ENCODE measurements at regions not wholly inside any gene's neighbourhood (a gene's known extent, or its start where the extent isn't known, plus 50 kb on each side); places are given as distances from the start of the nearest gene placed in this dataset.
"Not testable (repeated sequence)": the region's sequence is repeated elsewhere in the genome, so short reads cannot be mapped to it uniquely, and the experiment has no call there.

GRCh38 chr11:34830648-34831047 lies 85.5 kb downstream of the APIP start:
- no peak for DNase-seq (ENCODE audit: low read depth, low spot score)

DNA sequence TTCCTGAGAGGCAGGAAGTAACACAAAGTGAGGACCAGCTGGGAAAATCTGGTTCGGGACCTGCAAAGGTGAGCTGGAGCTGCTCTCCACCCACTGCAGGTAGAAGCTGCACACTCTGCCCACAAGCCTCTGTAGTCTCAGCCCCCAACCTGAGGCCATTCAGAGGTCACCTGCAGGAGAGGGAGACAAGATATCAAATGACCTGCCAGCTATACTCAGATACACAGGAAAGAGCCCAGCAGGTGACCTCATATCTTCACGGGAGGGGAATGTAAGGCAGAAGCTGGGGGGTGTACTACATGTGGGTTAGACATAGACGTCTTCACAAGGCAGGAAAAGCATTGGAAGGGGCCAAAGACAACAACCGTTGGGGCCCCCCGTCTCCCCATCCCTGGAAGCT lies 86.1 kb downstream of the APIP start:
- DNase-seq (ENCODE audit: low read depth, low spot score): no peak

DNA sequence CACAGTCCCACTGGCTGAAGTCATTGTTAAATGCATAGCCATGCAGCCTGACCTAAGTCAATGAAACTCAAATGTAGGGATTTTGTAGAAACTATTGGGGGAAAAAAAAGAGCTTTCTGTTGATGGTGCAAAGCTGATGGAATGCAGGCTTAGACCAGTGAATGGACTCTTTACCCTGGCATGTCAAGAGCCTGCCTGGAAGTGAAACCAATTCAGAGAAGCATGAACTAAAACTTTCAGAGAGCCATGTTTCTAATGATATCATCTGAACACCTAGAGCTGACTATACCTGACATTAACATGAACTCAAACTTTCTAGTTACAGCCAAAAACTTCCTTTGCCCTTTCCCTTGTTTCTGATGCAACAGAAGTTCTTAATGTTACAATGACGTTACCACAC lies 89.0 kb downstream of the APIP start:
- no peak for DNase-seq (ENCODE audit: low read depth, low spot score)

GRCh38 chr11:34826384-34826726 lies 89.8 kb downstream of the APIP start:
- no peak for DNase-seq (ENCODE audit: low read depth, low spot score)

- DNase-seq (ENCODE audit: low read depth, low spot score): no peak
Measured at GRCh38 chr11:34825670-34826383, 90.4 kb downstream of the APIP start.

- no peak for DNase-seq (ENCODE audit: low read depth, low spot score)
Measured at GRCh38 chr11:34825315-34825669, 90.9 kb downstream of the APIP start.

DNA sequence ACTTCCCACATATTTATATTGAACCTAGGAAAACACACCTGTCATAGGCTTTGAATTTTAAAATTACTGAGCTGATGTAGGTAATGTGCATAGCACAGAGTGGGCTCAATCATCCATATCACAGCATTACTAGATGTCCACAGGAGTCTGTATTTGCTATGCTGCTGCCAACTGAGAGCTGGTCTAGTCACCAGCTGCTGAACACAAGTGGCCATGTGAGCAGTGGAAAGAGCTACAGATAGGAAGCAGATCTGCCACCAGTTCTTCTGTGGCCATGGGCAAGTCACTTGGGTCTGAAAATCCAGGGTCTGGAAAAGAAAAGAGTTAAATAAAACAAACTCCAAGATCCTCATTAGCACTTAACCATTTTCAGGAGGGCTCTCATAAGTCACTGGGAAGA lies 91.8 kb downstream of the APIP start:
- DNase-seq (ENCODE audit: low read depth, low spot score): no peak

GRCh38 chr11:34823639-34824038 lies 92.5 kb downstream of the APIP start:
- DNase-seq (ENCODE audit: low read depth, low spot score): no peak

DNA sequence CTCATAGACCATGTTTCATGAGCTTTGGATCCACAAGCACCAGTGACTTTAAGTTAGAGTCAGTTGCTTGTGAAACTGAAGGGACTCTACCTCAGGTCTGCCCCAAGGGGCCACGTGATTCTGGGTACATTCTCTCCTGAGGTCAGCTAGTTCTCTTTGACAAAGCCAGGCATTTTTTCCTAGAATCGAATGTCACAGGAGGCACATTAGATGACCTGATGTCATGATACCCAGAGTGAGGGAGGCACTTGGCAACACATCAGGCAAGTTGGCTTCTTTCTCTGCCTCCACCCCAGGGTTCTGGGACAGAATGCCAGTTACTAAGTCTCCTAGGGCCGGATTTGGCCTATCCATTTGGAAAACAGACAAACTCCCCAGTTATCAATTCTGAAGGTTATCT lies 93.0 kb downstream of the APIP start:
- DNase-seq (ENCODE audit: low read depth, low spot score): no peak

- no peak for DNase-seq (ENCODE audit: low read depth, low spot score)
Measured at GRCh38 chr11:34819740-34820482, 96.3 kb downstream of the APIP start.

DNA sequence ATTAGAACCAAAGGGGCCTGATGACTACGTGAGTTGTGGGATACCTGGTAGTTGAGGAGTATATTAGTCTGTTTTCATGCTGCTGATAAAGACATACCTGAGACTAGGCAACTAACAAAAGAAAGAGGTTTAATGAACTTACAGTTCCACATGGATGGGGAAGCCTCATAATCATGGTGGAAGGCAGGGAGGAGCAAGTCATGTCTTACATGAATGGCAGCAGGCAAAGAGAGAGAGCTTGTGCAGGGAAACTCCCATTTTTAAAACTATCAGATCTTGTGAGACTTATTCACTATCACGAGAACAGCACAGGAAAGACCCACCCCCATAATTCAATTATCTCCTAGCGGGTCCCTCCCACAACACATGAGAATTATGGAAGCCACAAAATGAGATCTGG lies 98.4 kb downstream of the APIP start:
- DNase-seq (ENCODE audit: low read depth, low spot score): not testable (repeated sequence)

DNA sequence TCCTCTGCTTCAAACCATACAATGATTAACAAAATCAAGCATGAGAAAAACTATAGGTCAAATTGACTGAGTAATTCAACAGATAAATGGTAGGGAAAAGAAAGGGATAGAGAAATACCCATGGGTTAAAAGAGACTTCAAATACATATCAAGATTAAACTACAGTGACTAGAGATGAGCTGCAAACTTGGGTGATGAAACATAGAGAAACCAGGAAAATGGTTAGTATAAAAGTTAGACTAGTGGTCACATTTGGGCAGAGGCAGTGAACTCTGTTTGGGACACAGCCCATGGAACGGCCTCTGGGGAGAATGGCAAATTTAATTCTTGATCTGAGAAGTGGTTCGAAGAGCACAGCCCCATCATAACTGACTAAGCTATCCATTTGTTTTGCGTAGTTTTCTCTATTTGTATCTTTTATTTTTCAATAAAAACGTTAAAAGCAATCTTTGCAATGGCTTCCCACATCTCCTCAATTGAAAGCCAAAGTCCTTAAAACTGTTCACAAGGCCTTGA lies 99.4 kb downstream of the APIP start:
- no peak for DNase-seq (ENCODE audit: low read depth, low spot score)

DNA sequence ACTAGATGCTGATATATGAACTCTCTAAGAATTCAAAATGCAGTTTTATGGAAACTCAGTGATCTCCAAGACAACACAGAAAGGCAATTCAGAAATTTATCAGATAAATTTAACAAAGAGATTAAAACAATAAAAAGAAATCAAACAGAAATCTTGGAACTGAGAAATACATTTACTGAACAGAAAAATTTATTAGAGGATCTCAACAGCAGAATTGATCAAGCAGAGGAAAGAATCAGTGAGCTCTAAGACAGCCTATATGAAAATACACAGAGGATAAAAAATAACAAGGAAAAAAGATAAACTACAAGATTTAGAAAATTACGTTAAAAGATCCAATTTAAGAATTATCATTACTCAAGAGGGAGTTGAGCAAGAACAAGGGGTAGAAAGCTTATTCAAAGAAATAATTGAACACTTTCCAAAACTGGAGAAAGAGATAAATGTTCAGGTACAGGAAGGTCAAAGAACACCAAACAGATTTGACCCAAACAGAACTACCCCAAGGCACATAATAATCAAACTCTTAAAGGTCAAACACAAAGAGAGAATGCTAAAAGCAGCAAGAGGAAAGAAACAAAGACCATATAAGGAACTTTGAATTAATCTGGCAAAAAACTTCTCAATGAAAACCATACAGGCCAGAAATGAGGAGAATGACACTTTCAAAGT lies 103.1 kb downstream of the APIP start:
- no peak for DNase-seq (ENCODE audit: low read depth, low spot score)

- no peak for DNase-seq (ENCODE audit: low read depth, low spot score)
Measured at GRCh38 chr11:34811858-34812257, 104.3 kb downstream of the APIP start.

GRCh38 chr11:34810107-34810562 lies 106.0 kb downstream of the APIP start:
- DNase-seq (ENCODE audit: low read depth, low spot score): no peak

GRCh38 chr11:34809191-34810106 lies 106.7 kb downstream of the APIP start:
- DNase-seq (ENCODE audit: low read depth, low spot score): no peak

DNA sequence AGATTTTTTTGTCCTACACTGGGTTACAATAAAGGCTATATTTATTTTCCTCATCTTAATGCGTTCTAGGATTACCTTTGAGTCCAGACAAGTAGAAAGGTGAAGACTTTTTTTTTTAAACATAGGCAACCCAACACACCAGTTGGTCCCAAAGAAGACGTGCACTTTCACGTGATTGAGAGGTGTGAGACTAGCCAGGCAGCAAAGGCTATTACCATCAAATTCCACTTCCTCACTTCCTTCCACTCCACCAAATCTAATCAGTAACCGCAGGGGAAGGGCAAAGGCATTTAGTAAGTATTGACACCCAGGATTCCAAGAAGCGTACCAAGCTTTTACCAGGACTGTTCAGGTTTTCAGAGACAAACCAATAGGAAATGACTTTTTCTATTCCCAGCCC lies 109.3 kb downstream of the APIP start:
- no peak for DNase-seq (ENCODE audit: low read depth, low spot score)

- DNase-seq (ENCODE audit: low read depth, low spot score): no peak
Measured at GRCh38 chr11:34805937-34806336, 110.2 kb downstream of the APIP start.

GRCh38 chr11:34799848-34800247 lies 116.3 kb downstream of the APIP start:
- DNase-seq (ENCODE audit: low read depth, low spot score): no peak

- no peak for DNase-seq (ENCODE audit: low read depth, low spot score)
Measured at GRCh38 chr11:34798985-34799384, 117.2 kb downstream of the APIP start.

- not testable (repeated sequence) for DNase-seq (ENCODE audit: low read depth, low spot score)
Measured at GRCh38 chr11:34797497-34797896, 118.7 kb downstream of the APIP start.

DNA sequence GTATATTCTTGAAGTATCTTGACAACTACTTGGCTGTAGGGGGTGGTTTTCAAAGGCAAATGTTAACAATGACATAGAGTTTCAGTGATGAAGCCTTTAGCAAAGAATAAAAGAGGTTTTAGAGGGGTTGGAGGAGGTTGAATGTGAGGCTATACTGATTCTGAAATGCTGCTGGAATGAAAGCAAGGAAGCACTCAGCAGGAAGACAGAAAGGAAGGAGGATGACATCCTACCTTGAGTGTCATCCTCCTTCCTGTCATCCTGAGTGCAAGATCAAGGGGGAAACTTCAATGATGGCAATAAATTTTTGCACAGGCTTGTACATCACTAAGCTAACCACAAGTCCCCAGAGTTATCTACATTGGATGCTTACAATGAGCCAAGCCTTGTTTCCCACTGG lies 120.5 kb downstream of the APIP start:
- no peak for DNase-seq (ENCODE audit: low read depth, low spot score)
